Transverse colon (tissue), 4 donors: ENCODE measurements at regions not wholly inside any gene's neighbourhood (a gene's known extent, or its start where the extent isn't known, plus 50 kb on each side); places are given as distances from the start of the nearest gene placed in this dataset.

Experiments
- CTCF ChIP-seq, 5 experiments: fragments of 200-600 bp in 3 of 5; fragments of 450-650 bp in 2 of 5; sonication (generic) in 3 of 5; IDR thresholded peaks; 1 replicate in 2 of 5; 2 replicates in 3 of 5; pipeline ENCODE4 v1.5.1; 2016 to 2017; ENCODE audit warnings: antibody characterized with exemption in 5 of 5, inconsistent platforms in 3 of 5, mild to moderate bottlenecking in 2 of 5, moderate library complexity in 1 of 5
- EP300 ChIP-seq: sonication (generic); formaldehyde crosslinking; IDR thresholded peaks from one replicate; pipeline ENCODE4 v1.6.1; 2017; ENCODE audit warnings: antibody characterized with exemption, low read depth
- POLR2A ChIP-seq: fragments of 450-650 bp; IDR thresholded peaks from one replicate; pipeline ENCODE4 v1.6.1; 2016; ENCODE audit warnings: antibody characterized with exemption, mild to moderate bottlenecking, moderate library complexity
- POLR2AphosphoS5 ChIP-seq, 3 donors: sonication (generic); formaldehyde crosslinking; IDR thresholded peaks; one replicate each; pipeline ENCODE4 v1.6.1; 2016; ENCODE audit warnings: antibody characterized with exemption in 3 of 3

GRCh38 chr9:26054600-26055520, 376.6 kb upstream of the TUSC1 start:
- no peak for TF ChIP-seq POLR2A
- TF ChIP-seq CTCF (IDR thresholded peaks at IDR 0.05) = no peak
- TF ChIP-seq POLR2AphosphoS5 (IDR thresholded peaks at IDR 0.05) = no peak
- no peak for TF ChIP-seq EP300
